GM19452 (cell line): ENCODE measurements at regions not wholly inside any gene's neighbourhood (a gene's known extent, or its start where the extent isn't known, plus 50 kb on each side); places are given as distances from the start of the nearest gene placed in this dataset.
"Not testable (repeated sequence)": the region's sequence is repeated elsewhere in the genome, so short reads cannot be mapped to it uniquely, and the experiment has no call there.

Experiments
- ATAC-seq: cut with Tn5 transposase; IDR thresholded peaks from one replicate; pipeline ENCODE4 v1.9.1; 2021; ENCODE audit not compliant: unreplicated experiment

DNA sequence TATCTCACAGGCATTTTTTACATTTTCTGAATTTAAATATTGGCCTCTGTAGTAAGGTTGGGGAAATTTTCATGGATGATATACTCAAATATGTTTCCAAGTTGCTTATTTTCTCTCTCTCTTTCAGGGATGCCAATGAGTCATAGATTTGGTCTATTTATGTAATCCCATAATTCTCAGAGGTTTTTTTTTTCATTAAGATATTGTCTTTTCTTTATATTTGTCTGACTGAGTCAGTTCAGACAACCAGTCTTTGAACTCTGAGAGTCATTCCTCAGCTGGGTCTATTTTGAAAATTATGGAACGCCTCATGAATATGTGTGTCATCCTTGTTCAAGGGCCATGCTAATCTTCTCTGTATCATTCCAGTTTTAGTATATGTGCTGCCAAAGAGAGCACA is 223.2 kb downstream of the PCSK1 start:
- ATAC-seq, result no peak

DNA sequence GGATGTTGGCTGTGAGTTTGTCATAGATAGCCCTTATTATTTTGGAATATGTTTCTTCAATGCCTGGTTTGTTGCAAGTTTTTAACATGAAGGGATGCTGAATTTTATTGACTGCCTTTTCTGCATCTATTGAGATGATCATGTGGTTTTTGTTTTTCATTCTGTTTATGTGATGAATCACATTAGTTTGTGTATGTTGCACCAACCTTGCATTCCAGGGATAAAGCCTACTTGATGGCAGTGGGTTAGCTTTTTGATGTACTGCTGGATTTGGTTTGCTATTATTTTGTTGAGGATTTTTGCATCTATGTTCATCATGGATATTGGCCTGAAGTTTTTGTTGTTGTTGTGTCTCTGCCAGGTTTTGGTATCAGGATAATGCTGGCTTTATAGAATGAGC is 225.6 kb downstream of the PCSK1 start:
- no peak for ATAC-seq

DNA sequence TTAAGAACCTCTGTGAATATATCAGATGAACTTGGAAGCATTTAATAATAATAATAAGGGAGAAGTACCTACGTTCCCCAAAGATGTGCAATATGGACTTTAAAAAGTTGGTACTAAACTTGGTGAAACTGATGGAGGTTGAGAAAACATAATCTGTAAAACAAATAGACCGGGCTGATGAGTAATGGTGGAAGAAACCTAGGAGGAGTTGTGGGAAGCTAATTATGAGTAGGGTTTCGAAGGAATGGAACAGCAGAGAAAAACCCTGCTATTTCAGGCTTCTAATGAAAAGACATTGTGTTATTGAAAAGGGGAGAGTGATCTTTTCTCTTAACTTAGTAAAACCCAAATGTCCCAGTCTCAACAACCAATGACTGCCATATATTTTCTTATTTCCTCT is 229.3 kb downstream of the PCSK1 start:
- no peak for ATAC-seq

DNA sequence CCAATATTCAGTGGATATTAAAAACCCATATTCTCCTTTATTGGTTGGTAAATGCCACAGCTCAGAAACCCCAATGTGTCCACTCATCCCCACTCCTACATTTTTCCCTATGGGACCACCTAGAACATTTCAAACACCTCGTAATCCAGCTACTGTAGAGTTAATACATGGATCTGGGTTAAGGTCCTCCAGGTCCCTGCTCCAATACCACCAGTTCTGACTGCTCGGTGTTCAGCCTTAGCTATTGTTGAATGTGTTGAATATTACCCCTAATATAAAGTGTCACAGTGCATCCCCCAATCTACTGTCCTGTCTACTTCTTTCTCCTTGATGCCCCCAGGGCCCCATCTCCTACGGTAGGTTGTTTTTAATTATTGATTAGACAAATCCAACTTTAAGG is 231.5 kb downstream of the PCSK1 start:
- ATAC-seq, result no peak

DNA sequence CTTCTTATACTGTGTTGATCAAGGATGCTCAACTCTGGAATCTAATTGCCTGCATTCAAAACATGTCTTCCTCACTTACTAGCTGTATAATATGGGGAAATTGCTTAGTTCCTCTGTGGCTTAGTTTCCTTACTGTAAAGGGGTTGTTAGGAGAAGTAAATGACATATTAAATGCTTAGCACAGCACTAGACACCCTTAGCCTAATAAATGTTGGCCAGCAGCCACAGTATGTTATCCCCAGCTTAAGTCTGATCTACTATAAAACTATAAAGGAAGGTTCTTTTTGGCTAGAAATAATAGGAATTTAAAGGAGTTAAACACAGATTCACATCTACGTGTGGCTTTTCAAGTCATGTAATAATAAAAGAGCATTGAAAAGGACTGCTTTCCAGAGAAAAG is 232.4 kb downstream of the PCSK1 start:
- no peak for ATAC-seq

DNA sequence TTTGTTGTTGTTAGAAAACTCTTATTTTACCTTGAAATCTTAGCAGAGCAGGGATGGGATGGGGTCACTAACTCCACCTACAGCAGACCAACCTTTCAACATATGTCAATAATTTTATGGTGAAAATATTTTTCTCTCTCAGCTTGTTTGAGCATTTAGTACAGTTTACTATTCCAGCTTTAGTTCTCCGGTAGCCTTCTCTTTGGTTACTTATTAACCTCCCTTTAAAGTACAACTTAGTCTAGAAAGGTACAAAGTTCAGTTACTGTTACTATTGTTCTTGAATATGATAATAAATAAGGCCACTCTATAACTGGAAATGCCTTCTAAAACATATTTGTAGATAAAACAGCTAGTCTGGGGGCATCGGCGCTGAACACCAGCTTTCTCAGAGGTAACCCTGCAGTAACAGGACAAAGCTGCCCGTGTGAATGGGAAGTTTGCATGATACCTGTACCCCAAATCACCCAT is 233.3 kb downstream of the PCSK1 start:
- no peak for ATAC-seq

DNA sequence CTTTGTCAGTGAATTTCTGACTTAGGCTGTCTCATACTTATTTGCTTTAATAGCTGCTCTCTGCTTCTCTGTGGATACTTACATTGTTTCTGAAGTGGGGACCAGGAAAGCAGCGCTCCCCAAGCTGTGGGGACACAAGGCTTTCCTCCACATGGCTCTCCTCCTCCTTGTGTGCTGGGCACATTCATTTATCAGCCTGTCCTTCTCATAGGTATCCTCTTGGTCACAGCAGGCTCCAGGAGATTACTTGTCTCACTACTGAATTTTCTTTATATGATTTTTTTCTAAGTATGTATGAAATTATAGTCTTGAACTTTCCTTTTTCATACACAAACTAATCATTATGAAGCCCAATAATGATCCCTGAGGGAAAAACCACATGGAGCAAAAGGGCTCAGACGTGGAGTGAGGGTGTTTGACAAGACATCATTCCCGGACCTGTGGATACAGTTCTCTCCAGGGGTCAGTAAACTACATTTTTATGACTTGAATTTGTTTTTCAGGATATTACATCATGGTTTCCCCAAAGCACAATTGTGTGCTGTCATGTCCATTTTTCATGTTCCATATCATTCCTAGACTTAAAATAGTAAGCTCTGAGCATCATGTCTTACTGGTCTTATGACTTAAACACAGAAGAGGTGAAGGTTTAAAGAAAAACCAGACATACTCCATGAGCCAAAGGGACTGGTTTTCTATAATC is 234.5 kb downstream of the PCSK1 start:
- ATAC-seq, result no peak

DNA sequence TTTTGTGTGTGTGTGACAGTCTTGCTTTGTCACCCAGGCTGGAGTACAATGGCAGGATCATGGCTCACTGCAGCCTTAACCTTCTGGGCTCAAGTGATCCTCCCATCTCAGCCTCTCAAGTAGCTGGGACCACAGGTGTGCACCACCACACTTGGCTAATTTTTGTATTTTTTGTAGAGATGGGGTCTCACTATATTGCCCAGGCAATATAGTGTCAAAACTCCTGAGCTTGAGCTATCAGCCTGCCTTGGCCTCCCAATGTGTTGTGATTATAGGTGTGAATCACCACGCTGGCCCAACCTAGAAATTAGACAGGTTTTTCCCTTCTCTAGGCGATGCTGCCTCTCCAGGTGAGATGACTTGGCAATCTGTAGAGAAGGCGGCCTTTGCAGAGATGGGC is 235.3 kb downstream of the PCSK1 start:
- ATAC-seq, result not testable (repeated sequence)

DNA sequence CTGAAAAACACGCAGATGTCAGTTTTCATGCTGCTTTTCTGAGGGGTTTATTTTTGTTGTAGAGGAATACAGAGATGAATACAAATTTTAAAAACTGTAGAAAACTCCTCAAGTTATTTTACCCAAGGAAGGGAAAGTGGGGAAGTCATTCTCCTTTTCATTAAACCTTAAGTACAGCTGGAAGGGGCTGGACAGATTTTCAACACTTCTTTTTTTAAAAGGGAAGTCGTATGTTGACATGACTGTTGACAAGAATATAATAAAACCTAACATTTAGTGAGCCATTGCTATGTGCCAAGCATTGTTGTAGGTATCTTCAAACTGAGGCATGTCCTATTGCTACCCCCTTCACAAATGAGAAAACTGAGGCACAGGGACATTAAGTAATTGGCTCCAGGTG is 235.7 kb upstream of the ELL2 start:
- ATAC-seq, result no peak

DNA sequence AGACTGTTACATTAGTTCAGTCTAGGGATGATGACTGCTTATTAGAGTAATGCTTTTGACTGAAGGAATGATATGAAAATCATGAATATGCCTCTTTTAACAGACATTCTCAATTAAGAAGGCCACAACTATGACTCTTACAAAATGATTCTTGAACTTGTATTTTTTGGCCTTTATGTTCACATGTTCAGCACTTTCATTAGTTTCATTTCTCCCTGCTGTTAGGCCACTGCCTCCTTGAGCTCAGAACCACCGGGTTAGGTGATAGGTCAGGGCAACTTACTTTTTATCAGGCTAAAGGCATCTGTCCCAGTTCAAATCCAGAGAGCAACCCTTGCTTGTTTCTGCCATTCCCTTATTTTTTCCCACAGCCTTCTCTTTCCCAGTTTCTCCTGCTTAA is 235.2 kb upstream of the ELL2 start:
- ATAC-seq, result no peak

DNA sequence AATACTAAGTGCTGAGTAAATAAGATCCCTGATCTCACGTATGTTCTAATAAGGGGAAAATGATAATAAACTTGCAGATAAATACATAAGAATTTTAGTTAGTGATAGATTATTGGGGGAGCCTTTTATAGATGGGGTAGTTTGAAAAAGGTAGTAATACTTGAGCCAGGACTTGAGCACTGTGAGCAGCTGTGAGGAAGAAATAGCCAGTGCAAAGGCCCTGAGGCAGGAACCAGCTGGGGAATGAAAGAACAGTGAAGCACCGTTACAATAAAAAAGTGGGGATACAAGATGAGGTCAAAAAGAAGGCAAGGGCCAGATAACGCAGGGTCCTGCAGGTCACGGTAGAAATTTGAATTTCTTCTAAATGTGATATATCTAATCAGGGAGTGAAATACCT is 234.8 kb upstream of the ELL2 start:
- no peak for ATAC-seq

DNA sequence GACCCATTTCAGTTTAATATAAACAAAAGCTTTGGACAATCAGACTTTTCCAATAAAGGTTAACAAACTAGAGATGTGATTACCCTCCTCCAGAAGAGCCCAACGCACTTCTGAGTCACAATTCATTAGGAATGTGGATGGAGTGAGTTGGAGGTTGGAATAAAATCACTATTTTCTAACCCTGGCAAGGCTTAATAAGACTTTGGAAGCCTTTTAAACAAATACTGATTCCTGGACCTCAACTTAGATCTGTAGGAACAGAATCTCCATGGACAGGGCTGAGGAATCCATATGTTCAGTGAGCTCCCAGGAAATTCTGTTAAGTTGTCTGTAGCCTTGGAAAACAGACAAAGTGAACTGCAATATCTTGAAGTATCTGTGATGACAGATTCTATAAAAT is 233.5 kb upstream of the ELL2 start:
- ATAC-seq, result no peak

DNA sequence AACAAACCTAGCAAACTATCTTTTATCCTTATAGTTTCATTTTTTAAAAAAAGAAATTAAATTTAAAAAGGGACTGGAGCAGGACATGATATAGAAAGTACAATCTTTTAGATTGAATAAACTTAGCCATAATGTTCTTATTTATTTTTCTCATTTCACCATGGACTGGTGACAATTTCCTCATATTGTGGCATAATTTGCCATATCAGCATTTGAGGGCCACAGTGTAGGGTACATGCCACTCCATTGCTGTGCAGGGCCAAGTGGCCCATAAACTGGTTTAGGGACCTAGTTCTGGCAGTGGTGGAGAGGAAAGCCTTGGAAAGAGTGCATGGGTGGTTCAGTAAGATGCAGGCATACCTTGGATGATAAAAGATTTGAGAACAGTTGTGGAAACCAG is 232.9 kb upstream of the ELL2 start:
- ATAC-seq, result no peak

DNA sequence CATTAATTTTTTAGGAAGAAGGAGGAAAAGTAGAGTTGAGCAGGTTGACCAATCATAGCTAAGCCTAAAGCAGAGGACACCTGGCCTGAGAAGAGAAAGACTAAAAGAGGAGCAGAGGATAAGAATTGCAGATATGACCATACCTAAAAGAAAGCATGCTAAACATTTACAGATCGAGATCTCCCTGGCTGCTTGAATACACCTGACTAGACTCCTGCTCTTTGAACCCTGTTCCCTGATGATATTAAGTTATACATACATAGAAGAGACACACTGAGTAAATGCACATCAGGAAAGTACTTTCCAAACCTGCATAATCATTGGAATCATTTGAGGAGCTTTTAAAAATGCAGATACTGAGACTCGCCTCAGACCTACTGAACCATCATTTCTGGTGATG is 232.3 kb upstream of the ELL2 start:
- ATAC-seq, result no peak

DNA sequence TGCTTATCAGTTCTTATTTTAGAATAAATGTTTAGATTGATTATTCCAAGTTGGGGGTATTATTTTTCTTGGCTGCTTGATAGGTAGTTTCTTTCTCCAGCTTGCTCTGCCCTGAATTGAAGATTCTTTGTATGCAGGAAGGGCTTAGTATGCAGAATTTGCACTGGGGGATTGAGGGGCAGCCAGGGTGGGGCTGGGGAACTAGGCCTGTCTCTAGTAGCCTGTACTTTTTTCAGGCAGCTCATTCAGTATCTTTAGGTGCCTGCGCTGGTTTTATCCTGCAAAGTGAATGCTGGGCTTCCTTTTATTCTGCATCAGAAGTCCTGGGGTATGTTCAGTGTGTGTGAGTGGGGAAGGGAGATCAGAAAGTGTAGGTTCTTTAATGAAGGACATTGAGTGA is 228.3 kb upstream of the ELL2 start:
- ATAC-seq, result no peak

DNA sequence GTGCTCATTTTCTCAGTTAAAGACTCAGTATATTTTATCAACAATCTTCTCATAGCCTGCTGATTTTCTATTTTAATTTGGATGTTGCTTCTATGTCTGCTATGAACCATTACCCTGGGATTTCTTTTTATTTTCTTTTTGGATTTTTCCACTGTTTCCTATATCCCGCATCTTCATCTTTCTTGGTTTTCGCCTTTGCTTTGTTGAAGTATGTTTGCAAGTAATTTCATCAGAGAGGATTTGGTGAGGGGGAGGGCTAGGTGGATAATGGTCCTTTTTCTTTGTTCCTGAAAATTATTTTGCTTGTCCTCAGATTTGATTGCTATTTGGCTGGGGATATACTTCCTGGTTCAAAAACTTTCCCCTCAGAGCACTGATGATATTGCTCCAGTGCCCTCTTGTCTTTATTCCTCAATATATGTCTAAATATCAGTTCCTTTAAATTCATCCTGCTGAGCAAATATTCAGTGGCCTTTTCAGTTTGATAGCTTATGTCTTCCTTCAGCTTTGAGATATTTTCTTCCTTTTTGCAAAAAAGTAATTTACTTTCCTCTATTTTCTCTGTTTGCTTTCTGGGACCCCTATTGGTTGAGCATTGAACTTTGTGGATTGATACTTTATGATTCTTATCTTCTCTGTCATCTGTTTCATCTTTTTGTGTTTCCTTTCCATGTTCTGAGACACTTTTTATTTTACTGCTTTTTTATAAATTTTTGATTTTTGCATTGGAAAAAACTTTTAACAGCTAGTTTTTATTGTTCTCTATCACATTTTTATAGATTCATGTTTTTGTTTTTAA is 227.6 kb upstream of the ELL2 start:
- ATAC-seq, result no peak

DNA sequence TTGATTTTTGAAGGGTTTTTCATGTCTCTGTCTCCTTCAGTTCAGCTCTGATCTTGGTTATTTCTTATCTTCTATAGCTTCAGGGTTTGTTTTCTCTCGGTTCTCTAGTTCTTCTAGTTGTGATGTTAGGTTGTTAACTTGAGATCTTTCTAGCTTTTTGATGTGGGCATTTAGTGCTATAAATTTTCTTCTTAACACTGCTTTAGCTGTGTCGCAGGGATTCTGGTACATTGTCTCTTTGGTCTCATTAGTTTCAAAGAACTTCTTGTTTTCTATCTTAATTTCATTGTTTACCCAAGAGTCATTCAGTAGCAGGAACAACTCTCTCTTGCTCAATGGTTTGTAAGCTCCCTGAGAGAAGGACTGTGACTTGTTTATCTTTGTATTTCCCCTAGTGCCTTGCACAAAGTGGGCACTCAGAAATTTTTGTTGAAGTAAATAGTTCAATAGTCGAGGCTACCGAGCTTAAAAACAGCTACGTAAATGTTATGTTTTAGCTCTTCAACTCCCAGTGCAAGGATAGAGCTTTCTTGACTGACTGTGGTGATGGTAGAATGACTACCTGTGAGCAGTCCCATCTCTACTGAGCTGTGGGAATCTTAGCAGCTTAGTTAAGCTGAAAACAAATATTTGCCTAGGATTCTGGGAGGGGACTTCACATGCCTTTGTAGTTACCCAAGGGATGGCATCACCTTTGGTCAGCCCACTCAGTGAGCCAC is 225.8 kb upstream of the ELL2 start:
- ATAC-seq, result no peak

DNA sequence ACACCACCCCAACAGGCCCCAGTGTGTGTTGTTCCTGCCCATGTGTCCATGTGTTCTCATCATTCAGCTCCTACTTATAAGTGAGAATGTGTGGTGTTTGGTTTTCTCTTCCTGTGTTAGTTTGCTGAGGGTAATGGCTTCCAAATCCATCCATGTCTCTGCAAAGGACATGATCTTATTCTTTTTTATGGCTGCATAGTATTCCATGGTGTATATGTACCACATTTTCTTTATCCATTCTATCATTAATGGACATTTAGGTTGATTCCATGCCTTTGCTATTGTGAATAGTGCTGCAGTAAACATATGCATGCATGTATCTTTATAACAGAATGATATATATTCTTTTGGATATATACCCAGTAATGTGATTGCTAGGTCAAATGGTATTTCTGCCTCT is 222.9 kb upstream of the ELL2 start:
- ATAC-seq, result not testable (repeated sequence)

DNA sequence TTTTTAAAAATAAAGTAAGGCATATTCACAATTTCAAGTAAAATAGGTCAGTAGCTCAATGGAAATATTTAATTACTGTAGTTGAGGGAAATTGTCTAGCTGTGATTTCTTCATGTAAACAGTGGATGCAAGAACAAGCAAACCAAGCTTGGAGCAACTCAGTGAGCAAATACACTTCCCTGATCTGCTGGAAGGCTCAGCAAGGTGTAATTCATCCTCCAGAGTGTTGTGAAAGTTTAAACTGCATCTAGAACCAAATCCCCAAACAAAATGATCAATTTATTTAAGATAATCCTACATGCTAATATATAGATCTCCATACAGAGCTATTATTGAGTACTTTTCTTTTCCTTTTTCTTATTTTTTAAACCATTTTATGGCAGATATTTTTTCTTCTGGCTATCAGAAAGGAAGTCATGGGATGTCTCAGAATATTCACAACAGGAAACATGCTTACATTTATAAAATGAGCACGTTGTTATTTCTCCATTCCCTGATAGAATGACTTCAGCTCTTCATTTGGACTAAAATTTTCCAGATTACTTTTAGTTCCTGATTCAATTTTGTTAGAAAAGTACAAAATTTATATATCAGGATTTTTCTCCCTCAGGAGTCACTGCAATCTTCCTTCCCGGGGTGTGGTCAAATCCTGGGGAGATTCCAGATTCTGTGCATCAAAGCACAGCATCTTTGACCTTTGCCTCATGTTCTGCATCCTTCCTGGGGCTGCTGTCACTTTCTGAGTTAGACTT is 219.2 kb upstream of the ELL2 start:
- no peak for ATAC-seq

DNA sequence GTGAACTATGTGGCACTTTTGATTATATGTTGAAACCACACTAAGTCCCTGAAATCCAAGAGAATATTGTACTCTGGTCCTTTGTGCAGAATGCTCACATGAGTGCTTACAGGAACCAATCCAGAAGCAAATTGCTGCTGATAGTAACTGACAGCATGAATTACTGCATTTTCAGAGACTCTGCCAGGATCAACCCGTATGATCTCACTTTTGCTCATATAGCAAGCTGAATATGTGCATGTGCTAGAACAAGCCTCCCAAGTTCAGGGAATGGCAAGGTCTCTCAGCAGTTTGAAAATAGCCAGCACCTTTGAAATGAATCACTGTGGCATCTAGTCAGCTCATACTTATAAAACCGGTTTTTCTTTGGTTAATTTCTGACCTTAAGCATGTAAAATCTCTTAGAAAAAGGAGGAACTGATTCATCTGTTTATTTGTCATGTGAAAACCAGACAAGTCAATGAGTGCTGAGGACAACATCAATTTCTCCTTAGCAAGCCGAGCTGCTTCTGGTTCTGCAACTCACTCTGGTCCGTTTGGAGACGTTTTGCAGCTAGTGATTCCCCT is 215.7 kb upstream of the ELL2 start:
- ATAC-seq, result peak; percentile 87

DNA sequence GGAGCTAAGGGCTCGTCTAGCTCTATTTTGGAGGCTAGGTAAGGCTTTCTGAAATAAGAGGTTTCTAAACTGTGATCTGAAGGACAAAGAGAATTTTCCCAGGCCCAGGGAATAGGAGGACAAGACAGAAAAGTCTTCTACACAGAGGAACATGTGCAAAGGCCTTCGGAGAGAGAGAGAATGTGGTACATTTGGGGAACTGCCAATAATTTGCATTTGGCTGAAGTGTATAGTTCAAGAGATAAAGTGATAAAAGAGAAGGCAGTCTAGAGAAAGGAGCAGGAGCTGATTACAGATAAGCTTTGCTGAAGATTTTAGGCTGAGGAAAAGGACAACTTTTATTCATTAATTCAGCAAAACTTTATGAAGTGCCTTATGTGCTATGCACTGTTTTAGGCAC is 214.4 kb upstream of the ELL2 start:
- ATAC-seq, result no peak
